ENCODE measurements at regions not wholly inside any gene's neighbourhood (a gene's known extent, or its start where the extent isn't known, plus 50 kb on each side); places are given as distances from the start of the nearest gene placed in this dataset.
"Not testable (repeated sequence)": the region's sequence is repeated elsewhere in the genome, so short reads cannot be mapped to it uniquely, and the experiment has no call there.

DNA sequence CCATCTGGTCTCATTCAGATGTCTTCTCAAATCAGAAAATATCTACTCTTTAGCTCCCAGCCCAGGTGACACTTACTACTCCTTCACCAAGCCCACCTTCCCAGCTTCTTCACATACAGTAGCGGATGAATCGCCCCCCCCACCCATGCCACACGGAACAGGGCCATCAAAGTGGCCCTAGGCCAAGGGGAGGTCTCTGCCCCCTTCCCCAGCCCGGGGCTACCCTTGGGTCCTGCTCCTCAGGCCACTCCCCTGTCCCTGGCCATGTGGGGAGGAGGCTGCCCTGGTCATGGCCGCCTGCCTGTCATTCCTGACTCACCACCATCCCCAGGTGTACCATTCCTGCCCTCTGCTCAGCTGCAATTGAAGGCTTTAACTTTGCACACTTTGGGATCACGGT, 142.8 kb downstream of the NECTIN1 start:
- DNase-seq (ENCODE audit: low spot score) = no peak

DNA sequence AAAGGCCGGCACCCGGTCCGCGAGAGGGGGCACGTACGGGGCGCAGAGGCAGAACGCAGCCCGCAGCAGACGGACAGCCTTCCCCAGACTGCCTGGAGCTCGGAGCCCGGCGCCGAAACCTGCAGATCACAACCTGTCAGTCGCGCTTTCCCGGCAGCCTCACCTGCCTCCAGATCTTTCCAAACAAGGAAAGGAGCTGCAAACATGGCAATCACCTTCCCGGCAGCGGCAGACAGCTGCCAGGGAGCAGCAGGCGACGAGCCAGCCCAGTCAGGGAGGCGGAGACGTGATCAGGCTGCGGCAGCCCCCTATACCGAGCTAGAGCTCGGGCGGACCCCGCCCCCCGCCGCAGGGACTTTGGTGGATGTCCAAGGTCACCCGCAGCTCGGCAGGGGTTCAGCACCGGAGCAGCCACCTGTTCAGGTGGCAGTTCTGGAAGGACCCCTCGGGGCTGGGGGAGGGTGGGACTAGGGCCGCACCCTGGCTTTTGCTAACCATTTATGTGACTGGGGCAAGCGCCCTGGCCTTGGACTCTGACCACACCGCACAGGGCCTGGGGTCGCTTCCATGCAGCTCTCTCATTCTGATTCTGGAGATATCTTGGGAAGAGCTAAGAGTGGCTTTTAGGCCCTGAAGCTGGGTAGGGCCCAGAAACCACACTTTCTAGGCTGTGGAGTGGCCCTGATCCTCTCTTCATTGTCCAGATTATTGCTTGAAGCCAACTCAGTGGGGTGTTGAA, 143.8 kb downstream of the NECTIN1 start:
- no peak for DNase-seq (ENCODE audit: low spot score)

DNA sequence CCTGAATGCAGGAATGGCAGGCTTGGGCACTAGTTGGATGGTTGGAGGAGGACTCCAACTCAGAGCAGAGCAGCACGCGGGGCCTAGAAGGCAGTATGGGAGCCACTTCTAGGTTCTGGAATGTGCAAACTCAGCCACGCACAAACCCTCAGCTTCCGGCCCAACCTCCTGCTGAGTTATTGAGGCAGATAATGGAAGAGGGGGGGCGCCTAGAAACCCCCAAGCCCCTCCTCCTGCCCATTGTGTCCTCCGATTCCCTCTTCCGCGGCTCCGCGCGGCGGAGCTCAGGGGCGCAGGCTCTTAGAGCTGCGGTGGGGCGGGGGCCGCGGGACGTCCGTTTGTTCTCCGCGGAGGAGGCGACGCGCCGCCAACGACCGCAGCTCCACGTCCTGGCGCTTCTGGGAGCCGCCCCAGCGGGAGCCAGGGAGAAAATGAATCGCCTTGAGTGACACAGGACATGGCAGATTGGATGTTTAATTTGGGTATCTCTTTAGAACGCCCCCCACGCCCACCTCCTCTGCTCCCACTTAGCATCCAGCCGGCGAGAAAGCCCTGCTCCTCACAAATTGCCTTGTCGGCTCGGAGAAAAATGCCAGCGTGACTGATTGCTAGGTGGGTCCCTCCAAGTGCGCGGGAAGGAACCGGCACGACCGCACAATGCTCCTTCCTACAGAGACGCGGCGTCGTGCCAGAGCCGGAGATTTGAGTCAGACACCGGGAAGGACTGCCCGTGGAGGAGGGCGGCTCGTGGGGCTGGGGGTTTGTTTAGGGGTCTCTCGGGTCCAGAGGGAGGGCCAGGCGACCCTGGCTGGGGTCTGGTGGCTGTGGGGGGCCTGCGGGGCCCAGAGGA, 144.6 kb downstream of the NECTIN1 start:
- no peak for DNase-seq (ENCODE audit: low spot score)

DNA sequence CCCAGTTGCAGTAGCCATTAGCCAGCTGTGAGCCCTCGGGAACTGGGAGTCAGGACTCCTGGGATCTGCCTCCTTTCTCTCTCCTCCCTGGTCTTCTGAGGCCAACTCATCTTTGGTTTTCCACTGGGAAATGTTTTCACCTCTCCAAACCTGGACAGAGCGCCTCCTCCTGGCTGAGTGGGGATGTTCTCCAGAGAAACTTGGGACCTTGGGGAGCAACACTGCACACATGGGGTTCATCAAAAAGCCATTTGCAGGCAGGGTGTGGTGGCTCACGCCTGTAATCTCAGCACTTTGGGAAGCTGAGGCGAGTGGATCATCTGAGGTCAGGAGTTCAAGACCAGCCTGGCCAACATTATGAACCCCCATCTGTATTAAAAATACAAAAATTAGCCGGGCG, 145.4 kb downstream of the NECTIN1 start:
- DNase-seq (ENCODE audit: low spot score) = no peak

DNA sequence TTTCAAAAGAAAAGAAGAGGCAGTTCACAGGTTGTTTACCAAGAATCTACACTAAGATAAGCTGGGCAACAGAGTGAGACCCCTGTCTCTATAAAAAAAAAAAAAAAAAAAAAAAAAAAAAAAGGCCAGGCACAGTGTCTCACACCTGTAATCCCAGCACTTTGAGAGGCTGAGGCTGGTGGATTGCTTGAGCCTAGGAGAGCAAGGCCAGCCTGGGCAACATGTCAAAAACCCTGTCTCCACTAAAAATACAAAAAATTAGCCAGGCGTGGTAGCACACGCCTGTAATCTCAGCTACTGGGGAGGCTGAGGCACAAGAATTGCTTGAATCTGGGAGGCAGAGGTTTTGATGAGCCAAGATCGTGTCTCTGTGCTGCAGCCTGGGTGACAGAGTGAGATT, 147.6 kb downstream of the NECTIN1 start:
- not testable (repeated sequence) for DNase-seq (ENCODE audit: low spot score)

DNA sequence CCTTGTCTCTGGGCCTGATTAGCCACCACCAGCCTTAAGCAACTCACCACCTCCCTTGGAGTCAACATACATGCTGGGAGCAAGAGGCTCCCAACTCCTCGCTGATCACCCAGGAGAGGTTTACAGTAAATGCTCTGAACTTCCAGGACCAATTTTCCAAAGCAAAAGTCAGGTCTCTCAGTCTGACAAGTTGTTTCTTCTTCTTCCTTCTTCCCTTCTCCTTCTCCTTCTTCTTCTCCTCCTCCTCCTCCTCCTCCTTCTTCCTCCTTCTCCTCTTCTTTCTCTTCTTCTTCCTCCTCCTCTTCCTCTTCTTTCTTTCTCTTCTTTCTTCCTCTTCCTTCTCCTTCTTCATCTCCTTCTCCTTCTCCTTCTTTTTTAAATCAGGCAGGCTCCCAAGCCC, 148.2 kb downstream of the NECTIN1 start:
- no peak for DNase-seq (ENCODE audit: low spot score)

DNA sequence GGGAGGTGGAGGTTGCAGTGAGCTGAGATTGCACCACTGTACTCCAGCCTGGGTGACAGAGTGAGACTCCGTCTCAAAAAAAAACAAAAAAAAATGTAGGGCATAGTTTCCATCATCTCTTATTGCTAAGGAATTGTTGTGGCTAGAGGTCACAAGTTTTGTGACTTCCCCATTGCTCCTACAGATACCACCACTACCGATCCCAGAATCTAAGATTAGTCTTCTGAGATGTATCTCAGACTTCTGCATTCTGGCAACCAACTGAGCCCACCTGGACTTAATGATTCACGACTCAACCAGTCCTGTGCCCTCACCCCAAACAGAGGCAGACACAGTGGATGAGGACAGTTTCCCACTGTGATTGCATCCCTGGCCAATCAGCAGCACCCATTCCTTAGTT, 148.9 kb downstream of the NECTIN1 start:
- DNase-seq (ENCODE audit: low spot score) = no peak

DNA sequence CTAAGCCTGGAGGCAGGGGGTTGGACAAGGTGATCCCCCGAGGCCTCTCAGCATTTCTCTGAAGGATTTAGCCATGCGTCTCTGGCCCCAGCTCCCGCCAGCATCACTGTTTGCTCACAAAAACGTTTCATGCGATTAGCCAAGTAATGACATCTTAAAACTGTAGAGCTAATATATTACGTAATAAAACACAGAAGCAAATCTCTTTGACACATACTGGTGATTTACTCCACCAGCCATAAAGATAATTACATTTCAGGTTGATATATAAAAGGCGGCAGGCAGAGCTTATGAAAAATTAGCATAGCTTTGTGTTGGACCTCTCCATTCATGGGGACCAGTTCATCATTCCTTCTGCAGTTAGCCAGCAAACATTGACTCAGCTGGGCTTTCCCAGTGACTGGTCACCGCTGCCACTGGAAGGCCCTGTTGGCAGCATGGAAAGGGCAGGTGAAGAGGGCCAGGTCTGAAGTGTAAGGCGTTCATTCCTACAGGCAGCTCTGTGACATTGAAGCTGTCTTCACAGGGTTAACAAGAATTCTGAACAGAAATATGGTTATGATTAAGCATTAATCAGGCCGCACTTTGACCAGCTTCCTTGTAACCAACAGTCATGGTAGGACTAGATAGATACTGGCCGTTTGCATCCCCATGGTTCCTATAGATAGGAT, 150.3 kb downstream of the NECTIN1 start:
- no peak for DNase-seq (ENCODE audit: low spot score)

DNA sequence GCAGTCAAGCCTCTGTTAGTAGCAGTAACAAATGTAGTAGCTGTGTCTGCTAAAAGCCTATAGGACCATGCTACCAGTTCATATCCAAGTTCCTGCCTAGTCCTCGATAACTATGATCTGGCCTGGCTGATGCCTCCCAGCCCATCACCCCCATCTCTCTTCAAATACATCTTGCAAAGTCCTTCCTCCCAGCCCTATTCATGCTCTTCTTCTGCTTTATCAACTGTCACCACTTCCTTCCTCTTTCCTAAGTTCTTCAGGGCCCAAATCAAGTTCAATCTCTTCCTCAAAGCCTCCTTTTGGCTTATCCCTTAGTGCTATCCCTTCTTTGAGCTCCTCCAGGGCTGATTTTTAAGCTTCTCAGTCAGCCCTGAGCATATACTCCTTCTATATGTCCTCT, 150.9 kb upstream of the THY1 start:
- no peak for DNase-seq (ENCODE audit: low spot score)

DNA sequence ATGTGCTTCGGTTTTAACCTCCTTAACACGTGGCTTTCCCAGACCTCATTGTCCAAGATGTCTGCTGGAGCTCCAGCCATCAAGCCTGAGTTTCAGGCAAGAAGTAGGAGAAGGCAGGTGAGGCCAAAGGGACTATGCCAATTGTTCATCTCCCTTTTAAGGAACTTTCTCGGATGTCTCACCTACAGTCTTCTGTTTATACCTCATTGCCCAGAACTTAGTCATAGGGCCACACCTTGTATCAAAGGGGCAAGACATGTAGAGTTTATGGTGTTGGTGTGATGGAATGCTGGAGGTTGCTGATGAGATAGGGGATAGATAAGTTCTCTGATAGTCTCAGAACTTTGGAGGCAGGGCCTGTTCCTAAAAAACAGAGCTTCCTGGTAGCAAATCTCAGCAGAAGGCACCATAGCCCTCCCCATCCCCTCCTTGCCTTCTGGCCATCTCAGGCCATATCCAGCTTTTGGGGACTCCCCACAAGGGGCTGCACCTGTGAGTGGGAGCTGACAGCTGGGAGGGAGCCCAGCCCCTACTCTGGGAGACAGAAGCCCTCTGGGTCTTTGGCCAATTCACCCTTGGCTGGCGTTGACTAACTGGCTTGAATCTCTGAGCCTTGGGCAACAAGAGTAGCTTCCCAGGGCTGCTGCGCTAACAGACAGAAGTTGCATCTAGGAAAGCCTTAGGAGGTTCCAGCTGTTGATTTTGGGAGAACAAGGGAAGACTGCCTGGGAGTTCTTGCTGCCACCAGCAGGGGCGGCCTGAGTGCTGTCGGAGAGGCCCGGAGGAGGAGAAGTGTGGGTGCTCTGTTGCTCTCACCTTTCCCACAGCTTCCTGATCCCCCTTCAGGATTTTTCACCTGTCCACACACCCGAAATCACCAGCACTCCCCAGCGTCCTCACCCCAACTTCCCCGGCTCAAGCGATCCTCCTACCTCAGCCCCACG, 149.8 kb upstream of the THY1 start:
- DNase-seq (ENCODE audit: low spot score) = no peak

DNA sequence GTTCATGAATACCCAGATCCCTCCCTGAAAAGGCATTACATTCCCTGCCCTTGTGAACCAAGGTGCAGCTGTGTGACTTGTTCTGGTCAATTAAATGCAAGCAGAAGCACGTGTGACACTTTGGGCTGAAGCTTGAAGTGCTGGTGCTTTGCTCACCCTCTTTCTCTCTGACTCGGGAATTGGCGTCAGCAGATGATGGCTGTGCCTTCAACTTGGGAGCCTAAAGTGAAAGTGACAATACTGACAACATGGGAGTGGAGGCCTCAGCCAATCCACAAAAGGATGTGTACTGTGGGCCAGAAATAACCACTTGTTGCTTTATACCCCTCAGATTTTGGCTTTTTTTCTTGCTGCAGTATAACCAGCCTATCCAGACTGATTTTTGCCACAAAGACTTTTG, 148.3 kb upstream of the THY1 start:
- DNase-seq (ENCODE audit: low spot score) = no peak

DNA sequence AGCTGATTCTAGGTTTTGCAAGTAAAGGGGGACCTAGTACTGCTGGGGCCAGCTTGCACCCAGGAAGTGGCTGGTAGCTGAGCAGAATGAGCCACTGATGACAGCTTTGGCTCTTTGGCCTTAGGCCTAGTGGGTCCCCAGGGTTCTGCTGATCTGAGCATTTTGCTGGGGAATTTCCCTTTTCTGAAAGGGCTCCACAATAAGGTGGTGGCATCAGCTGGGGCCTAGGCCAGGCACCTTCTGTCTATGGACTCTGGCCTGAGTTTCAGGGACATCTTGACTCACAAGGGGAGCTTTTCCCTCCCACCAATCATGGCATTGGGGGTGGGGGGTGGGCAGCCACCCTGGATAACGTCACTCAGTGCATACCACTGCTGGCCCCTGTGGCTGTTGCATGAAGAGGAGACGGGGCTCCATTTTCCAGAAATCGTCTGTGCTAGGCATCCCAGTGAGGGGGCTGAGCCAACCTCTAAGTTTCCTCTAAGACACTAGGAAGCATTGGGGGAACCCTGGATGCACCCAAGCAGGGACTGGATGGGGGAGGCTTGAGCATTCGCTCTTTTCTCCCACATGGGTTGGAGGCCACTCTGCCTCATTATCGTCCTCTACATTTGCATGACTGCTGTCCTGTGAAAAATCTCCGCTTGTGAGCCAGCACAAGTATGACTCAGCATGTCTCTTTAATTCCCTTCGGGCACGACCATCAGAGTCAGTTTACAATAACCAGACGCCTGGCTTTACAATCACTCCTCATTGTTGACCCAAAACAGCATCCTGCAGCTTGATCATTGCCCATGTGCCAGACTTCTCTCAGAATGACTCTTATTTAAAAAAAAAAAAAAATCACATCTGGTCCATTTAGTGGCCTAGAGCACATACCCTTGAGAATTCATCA, 145.0 kb upstream of the THY1 start:
- no peak for DNase-seq (ENCODE audit: low spot score)

DNA sequence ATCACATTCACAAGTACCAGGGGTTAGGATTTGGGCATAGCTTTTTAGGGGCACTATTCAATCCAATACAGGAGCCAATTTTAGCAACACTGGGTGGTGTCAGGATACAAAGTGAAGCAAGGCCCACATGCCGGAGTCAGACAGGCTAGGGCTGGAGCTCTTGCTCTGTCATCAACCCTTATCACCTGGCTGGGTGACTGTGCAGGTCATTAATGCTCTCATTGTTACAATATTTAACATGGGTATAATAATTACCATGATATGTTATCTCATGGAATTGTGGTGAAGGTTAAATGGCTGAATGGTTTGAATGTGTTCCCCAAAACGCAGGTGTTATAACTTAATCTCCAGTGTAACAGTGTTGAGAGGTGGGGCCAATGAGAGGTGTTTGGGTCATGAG, 143.3 kb upstream of the THY1 start:
- no peak for DNase-seq (ENCODE audit: low spot score)

DNA sequence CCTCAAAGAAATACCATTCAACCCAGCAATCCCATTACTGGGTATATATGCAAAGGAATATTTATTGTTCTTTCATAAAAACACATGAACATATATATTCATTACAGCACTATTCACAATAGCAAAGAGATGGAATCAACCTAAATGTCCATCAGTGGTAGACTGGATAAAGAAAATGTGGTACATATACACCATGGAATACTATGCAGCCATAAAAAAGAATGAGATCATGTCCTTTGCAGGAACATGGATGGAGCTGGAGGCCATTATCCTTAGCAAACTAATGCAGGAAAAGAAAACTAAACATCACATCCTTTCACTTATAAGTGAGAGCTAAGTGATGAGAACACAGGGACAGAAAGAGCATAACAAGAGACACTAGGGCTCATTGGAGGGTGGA, 142.7 kb upstream of the THY1 start:
- not testable (repeated sequence) for DNase-seq (ENCODE audit: low spot score)

DNA sequence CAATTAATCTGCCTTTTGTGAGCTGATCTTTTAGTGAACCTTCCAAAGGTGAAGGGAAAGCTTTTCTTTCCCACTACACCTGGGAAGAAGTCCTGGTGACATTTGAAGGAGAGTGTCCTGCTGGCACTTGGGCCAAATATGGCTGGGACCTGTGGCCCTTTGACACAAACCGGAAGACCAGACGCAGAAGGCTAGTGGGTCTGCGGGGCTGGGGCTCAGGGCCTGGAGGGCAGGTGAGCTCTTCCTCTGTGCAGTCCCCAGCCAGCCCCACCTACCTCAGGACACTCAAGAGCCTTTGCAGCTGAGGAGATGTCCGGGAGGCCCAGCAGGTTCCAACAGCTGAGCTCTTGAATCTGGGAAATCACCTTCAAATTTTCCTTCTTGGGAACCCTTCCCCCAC, 138.0 kb upstream of the THY1 start:
- DNase-seq (ENCODE audit: low spot score) = no peak

DNA sequence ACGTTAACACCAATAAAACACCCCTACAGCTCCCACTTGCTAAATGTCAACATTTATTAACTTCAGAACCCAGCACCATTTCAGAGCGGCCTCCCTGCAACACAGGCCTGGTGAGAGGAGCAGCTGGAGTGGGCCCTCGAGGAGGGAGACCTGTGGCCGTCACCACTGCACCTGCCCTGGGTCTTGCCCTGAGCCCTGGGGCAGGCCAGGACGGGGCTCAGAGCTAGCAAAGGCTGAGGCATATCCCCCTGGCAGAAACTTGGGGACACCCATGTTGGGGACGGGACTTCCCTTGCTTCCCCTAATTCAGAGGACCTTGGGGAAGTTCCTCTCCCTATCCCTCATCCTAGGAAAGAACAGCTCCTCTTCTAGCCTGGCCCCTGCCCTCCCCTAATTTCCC, 137.3 kb upstream of the THY1 start:
- DNase-seq (ENCODE audit: low spot score) = no peak

DNA sequence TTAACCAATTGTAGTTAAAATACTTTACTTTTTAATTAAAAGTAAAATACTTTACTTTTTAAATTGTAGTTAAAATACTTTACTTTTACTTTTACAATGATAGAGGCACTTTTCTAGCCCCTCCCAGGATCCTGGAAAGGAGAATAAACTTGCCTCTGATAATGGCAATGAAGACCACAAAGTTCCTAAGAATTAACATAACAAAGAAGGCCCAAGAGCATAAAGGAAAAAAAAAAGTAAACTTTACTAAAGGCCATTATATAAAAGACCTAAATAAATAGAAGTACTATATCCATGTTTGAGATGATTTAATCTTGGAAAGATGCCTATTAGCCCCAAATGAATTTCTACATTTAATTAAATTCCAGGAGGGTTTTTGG, 129.1 kb upstream of the THY1 start:
- no peak for DNase-seq (ENCODE audit: low spot score)

DNA sequence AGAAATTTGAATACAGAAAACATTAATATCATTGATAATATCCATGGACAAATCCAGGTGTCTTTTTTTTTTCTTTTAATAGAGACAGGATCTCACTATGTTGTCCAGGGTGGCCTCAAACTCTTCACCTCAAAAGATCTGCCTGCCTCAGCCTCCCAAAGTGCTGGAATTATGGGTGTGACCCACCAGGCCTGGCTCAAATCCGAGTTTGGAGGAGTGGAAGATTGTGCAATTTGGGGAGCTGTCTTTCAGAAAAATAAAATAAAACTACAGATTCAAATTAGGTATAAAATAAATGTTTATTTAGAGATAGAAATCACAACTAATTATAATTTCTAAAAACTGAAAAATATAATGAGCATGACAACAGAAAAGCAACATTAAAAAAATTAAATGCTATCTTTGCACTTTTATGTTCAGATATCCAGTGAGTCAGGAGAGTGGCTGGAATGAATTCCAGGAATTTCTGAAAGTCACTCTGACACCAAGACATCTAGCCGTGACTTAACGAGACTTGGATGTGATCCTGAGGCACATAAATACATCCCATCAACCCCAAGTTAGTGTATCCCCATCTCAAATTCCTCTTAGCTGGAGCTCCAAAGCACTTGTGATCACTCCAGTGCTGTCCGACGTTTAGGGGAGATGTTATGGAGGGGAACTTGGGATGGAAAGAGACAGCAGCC, 128.6 kb upstream of the THY1 start:
- no peak for DNase-seq (ENCODE audit: low spot score)

DNA sequence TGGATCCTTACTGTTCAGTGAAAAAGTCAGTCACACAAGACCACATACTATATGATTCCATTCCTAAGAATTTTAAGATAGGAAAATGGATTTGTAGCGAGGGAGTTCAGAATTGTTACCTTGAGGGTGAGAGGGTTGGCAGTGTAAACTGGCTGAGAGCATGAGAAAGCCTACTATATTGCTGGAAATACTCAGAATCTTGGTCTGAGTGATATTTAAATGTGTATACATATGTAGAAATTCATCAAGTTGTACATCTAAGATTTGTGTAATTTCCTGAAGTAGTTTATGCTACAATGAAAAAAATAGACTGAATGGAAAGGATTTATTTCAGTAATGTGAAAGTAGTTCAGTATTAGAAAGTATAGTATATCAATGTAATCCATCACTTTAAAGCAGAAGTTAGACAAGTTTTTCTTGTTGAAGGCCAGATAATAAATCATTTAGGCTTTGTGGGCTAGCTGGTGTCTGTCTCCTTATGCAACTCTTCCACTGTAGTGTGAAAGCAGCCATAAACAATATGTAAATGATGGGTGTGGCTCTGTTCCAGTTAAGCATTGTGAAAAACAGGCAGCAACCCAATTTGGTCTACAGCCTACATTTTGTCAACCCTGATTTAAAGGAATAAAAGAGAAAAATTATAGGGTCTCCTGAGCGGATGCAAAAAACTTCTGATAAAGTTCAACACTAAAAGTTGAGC, 127.2 kb upstream of the THY1 start:
- DNase-seq (ENCODE audit: low spot score) = no peak
